Neural cell (in vitro differentiated cells): ENCODE measurements at regions not wholly inside any gene's neighbourhood (a gene's known extent, or its start where the extent isn't known, plus 50 kb on each side); places are given as distances from the start of the nearest gene placed in this dataset.

Experiments used
- EP300 ChIP-seq: fragments of 450-650 bp; conservative IDR thresholded peaks from 2 replicates; pipeline ENCODE4 v1.6.1; 2014; ENCODE audit warnings: antibody characterized with exemption, mild to moderate bottlenecking, moderate library complexity; ENCODE audit not compliant: poor library complexity, severe bottlenecking
- EZH2 ChIP-seq: fragments of 200-600, 300-800 bp; shearing (Covaris generic), sonication (generic); IDR thresholded peaks from 2 replicates; pipeline ENCODE4 v1.6.1; 2014; ENCODE audit warnings: antibody characterized with exemption, low read length, borderline replicate concordance, mild to moderate bottlenecking; ENCODE audit not compliant: insufficient read depth, poor library complexity, severe bottlenecking
- POLR2AphosphoS5 ChIP-seq: IDR thresholded peaks from 2 replicates; pipeline ENCODE4 v1.6.1; 2012
- RAD21 ChIP-seq: fragments of 450-650 bp; conservative IDR thresholded peaks from 2 replicates; pipeline ENCODE4 v1.6.1; 2014; ENCODE audit warnings: antibody characterized with exemption, mild to moderate bottlenecking, moderate library complexity
- SMC3 ChIP-seq: fragments of 450-650 bp; conservative IDR thresholded peaks from 2 replicates; pipeline ENCODE4 v1.6.1; 2014; ENCODE audit warnings: antibody characterized with exemption, mild to moderate bottlenecking, moderate library complexity; ENCODE audit not compliant: poor library complexity
- TAF1 ChIP-seq: IDR thresholded peaks from 2 replicates; pipeline ENCODE4 v1.6.1; 2012; ENCODE audit warnings: low read depth
- TF ChIP-seq, protein P1 (sequence below): IDR thresholded peaks from 2 replicates; pipeline ENCODE4 v1.6.1; 2012; ENCODE audit warnings: borderline replicate concordance
- TF ChIP-seq, protein P2 (sequence below): fragments of 450-650 bp; IDR thresholded peaks from 2 replicates; pipeline ENCODE4 v1.5.1; 2014; ENCODE audit warnings: antibody characterized with exemption, mild to moderate bottlenecking, moderate library complexity; ENCODE audit not compliant: poor library complexity, severe bottlenecking

DNA sequence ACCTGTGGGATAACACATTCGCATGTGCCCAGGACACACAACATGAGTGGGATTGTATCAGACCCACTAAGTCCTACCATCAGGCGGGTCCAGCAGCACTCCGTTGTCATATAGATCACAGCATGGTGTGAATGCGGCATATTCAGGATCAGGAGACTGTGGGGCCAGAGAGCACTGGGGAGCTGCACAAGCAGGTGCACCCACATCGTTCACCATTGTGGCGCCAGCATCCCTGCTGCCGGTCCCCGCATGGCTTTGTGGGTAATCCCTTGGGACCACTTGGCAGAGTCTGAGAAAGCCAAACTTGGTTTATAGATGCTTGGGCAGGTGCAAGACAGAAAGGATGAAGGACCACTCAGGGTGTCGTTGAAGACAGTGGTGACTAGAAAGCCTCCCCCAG is 201.6 kb upstream of the B3GAT1 start:
- TF ChIP-seq, protein P1, sequence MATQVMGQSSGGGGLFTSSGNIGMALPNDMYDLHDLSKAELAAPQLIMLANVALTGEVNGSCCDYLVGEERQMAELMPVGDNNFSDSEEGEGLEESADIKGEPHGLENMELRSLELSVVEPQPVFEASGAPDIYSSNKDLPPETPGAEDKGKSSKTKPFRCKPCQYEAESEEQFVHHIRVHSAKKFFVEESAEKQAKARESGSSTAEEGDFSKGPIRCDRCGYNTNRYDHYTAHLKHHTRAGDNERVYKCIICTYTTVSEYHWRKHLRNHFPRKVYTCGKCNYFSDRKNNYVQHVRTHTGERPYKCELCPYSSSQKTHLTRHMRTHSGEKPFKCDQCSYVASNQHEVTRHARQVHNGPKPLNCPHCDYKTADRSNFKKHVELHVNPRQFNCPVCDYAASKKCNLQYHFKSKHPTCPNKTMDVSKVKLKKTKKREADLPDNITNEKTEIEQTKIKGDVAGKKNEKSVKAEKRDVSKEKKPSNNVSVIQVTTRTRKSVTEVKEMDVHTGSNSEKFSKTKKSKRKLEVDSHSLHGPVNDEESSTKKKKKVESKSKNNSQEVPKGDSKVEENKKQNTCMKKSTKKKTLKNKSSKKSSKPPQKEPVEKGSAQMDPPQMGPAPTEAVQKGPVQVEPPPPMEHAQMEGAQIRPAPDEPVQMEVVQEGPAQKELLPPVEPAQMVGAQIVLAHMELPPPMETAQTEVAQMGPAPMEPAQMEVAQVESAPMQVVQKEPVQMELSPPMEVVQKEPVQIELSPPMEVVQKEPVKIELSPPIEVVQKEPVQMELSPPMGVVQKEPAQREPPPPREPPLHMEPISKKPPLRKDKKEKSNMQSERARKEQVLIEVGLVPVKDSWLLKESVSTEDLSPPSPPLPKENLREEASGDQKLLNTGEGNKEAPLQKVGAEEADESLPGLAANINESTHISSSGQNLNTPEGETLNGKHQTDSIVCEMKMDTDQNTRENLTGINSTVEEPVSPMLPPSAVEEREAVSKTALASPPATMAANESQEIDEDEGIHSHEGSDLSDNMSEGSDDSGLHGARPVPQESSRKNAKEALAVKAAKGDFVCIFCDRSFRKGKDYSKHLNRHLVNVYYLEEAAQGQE: no peak
- TF ChIP-seq, protein P2, sequence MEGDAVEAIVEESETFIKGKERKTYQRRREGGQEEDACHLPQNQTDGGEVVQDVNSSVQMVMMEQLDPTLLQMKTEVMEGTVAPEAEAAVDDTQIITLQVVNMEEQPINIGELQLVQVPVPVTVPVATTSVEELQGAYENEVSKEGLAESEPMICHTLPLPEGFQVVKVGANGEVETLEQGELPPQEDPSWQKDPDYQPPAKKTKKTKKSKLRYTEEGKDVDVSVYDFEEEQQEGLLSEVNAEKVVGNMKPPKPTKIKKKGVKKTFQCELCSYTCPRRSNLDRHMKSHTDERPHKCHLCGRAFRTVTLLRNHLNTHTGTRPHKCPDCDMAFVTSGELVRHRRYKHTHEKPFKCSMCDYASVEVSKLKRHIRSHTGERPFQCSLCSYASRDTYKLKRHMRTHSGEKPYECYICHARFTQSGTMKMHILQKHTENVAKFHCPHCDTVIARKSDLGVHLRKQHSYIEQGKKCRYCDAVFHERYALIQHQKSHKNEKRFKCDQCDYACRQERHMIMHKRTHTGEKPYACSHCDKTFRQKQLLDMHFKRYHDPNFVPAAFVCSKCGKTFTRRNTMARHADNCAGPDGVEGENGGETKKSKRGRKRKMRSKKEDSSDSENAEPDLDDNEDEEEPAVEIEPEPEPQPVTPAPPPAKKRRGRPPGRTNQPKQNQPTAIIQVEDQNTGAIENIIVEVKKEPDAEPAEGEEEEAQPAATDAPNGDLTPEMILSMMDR: no peak
- TF ChIP-seq EP300: no peak
- TF ChIP-seq EZH2: no peak
- TF ChIP-seq TAF1: no peak
- no peak for TF ChIP-seq SMC3
- no peak for TF ChIP-seq POLR2AphosphoS5
- no peak for TF ChIP-seq RAD21
